HG02623 (cell line): ENCODE measurements at regions not wholly inside any gene's neighbourhood (a gene's known extent, or its start where the extent isn't known, plus 50 kb on each side); places are given as distances from the start of the nearest gene placed in this dataset.
"Not testable (repeated sequence)": the region's sequence is repeated elsewhere in the genome, so short reads cannot be mapped to it uniquely, and the experiment has no call there.

Experiments used
- ATAC-seq: cut with Tn5 transposase; IDR thresholded peaks from one replicate; pipeline ENCODE4 v1.9.1; 2021; ENCODE audit warnings: moderate library complexity; ENCODE audit not compliant: unreplicated experiment

- not testable (repeated sequence) for ATAC-seq
Observed at GRCh38 chr9:115692868-115693267, 460.7 kb upstream of the PAPPA start.

- no peak for ATAC-seq
Observed at GRCh38 chr9:115694014-115694413, 459.6 kb upstream of the PAPPA start.

GRCh38 chr9:115694991-115695390 is 458.6 kb upstream of the PAPPA start:
- no peak for ATAC-seq

GRCh38 chr9:115712981-115713380 is 440.6 kb upstream of the PAPPA start:
- ATAC-seq, result no peak

GRCh38 chr9:115715666-115716065 is 437.9 kb upstream of the PAPPA start:
- ATAC-seq, result no peak

GRCh38 chr9:115717298-115717697 is 436.3 kb upstream of the PAPPA start:
- no peak for ATAC-seq

- no peak for ATAC-seq
Observed at GRCh38 chr9:115717711-115718173, 435.8 kb upstream of the PAPPA start.

- ATAC-seq, result no peak
Observed at GRCh38 chr9:115730396-115730795, 423.2 kb upstream of the PAPPA start.

- ATAC-seq, result no peak
Observed at GRCh38 chr9:115730845-115731244, 422.7 kb upstream of the PAPPA start.

GRCh38 chr9:115733318-115734110 is 420.1 kb upstream of the PAPPA start:
- ATAC-seq, result no peak

- no peak for ATAC-seq
Observed at GRCh38 chr9:115739096-115739875, 414.3 kb upstream of the PAPPA start.

- ATAC-seq, result no peak
Observed at GRCh38 chr9:115740986-115741385, 412.6 kb upstream of the PAPPA start.

- no peak for ATAC-seq
Observed at GRCh38 chr9:115743709-115744605, 409.6 kb upstream of the PAPPA start.

- ATAC-seq, result no peak
Observed at GRCh38 chr9:115746496-115746895, 407.1 kb upstream of the PAPPA start.

- no peak for ATAC-seq
Observed at GRCh38 chr9:115747731-115748130, 405.9 kb upstream of the PAPPA start.

- ATAC-seq, result no peak
Observed at GRCh38 chr9:115756736-115757135, 396.9 kb upstream of the PAPPA start.

- ATAC-seq, result no peak
Observed at GRCh38 chr9:115757461-115757860, 396.1 kb upstream of the PAPPA start.

- no peak for ATAC-seq
Observed at GRCh38 chr9:115758441-115758840, 395.1 kb upstream of the PAPPA start.

- ATAC-seq, result no peak
Observed at GRCh38 chr9:115759426-115759825, 394.2 kb upstream of the PAPPA start.

- no peak for ATAC-seq
Observed at GRCh38 chr9:115764645-115765044, 388.9 kb upstream of the PAPPA start.

GRCh38 chr9:115765060-115765459 is 388.5 kb upstream of the PAPPA start:
- no peak for ATAC-seq
